ENCODE measurements at regions not wholly inside any gene's neighbourhood (a gene's known extent, or its start where the extent isn't known, plus 50 kb on each side); places are given as distances from the start of the nearest gene placed in this dataset.
"Not testable (repeated sequence)": the region's sequence is repeated elsewhere in the genome, so short reads cannot be mapped to it uniquely, and the experiment has no call there.

DNA sequence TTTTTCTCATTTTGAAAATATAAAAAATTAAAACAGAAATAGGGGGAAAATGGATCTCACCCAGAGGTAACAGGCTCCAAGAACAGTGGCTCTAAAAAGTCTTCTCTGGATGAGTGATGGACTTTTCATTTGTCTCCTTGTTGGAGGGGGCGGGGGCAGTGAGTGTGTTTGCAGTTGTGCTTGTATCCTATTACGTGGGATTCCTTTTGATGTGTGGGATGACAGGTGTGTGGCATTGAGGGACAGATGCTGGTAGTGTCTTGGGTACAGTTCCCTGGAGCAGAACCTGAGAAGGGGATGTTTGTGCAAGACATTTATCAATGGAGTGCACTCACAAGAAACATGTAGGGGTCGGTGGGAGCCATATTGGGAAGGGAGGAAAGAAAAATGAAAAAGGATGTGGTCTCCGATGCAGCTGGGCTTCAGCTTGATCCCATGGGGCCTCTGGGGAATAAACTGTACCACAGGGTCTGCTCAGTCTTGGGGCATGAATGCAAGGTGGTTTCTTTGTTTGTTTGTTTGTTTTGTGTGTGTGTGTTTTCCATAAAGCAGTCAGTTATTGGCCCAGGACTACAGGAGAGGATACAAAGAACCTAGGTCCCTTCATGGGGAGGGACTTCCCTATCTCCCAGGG is 120.0 kb upstream of the SLC35G4 start:
- Histone ChIP-seq H3K27ac (ENCODE audit: low read length) (no peak overlapping the region), H3K36me3 (ENCODE audit: control insufficient read depth in 2 of 2, insufficient read depth in 2 of 2, low read length in 2 of 2) (no peaks in the 10 kb centered on the region), H3K9me3 (ENCODE audit: control insufficient read depth in 2 of 2, low read length in 2 of 2) (no peaks in the 10 kb centered on the region), H3K27me3 (ENCODE audit: control insufficient read depth in 1 of 2, insufficient read depth in 2 of 2, low read length in 2 of 2) (no peaks in the 10 kb centered on the region), H3K4me1 (ENCODE audit: control insufficient read depth, insufficient read depth, low read length) (no peaks in the 10 kb centered on the region), H3K4me3 (ENCODE audit: low read length in 2 of 2) (no peak overlapping the region), H3K9ac (ENCODE audit: low read length in 2 of 2) (no peak overlapping the region)

- H3K36me3 ChIP-seq (ENCODE audit: control insufficient read depth in 2 of 2, insufficient read depth in 2 of 2, low read length in 2 of 2), result no peaks in the 10 kb centered on the region
- H3K27ac ChIP-seq (ENCODE audit: low read length), result no peak overlapping the region
- no peaks in the 10 kb centered on the region for H3K27me3 ChIP-seq (ENCODE audit: control insufficient read depth in 1 of 2, insufficient read depth in 2 of 2, low read length in 2 of 2)
These were observed 121.2 kb upstream of the SLC35G4 start for GRCh38 chr18:11488175-11488574.

DNA sequence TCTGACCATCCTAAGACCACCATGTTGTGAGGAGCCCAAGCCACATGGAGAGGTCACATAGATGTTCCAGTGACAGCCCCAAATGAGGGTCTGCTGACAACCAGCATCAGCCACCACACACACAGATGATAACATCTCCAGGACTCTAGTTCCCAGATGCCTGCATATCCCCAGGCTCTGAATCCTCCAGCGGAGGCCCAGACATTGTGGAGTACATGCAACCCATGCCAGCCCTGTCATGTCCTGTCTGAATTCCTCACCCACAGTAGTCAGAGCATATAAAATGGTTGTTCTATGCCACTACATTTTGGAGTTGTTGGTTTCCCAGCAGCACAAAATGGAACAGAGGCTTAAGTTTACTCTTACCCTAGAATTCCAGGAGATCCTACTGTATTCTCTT is 122.0 kb upstream of the SLC35G4 start:
- Histone ChIP-seq H3K4me3 (ENCODE audit: low read length in 2 of 2) (no peak overlapping the region), H3K9me3 (ENCODE audit: control insufficient read depth in 2 of 2, low read length in 2 of 2) (no peaks in the 10 kb centered on the region), H3K36me3 (ENCODE audit: control insufficient read depth in 2 of 2, insufficient read depth in 2 of 2, low read length in 2 of 2) (no peaks in the 10 kb centered on the region), H3K27me3 (ENCODE audit: control insufficient read depth in 1 of 2, insufficient read depth in 2 of 2, low read length in 2 of 2) (no peaks in the 10 kb centered on the region), H3K9ac (ENCODE audit: low read length in 2 of 2) (no peak overlapping the region), H3K27ac (ENCODE audit: low read length) (no peak overlapping the region), H3K4me1 (ENCODE audit: control insufficient read depth, insufficient read depth, low read length) (no peaks in the 10 kb centered on the region)

More at GRCh38 chr18:11488175-11488574, 121.2 kb upstream of the SLC35G4 start:
- Histone ChIP-seq H3K9ac (ENCODE audit: low read length in 2 of 2) (no peak overlapping the region), H3K9me3 (ENCODE audit: control insufficient read depth in 2 of 2, low read length in 2 of 2) (no peaks in the 10 kb centered on the region), H3K4me1 (ENCODE audit: control insufficient read depth, insufficient read depth, low read length) (no peaks in the 10 kb centered on the region), H3K4me3 (ENCODE audit: low read length in 2 of 2) (no peak overlapping the region)

GRCh38 chr18:11482271-11482670 is 127.1 kb upstream of the SLC35G4 start:
- Histone ChIP-seq H3K9me3 (ENCODE audit: control insufficient read depth in 2 of 2, low read length in 2 of 2) (no peaks in the 10 kb centered on the region), H3K27me3 (ENCODE audit: control insufficient read depth in 1 of 2, insufficient read depth in 2 of 2, low read length in 2 of 2) (no peaks in the 10 kb centered on the region), H3K27ac (ENCODE audit: low read length) (no peak overlapping the region), H3K9ac (ENCODE audit: low read length in 2 of 2) (no peak overlapping the region), H3K4me1 (ENCODE audit: control insufficient read depth, insufficient read depth, low read length) (no peaks in the 10 kb centered on the region), H3K36me3 (ENCODE audit: control insufficient read depth in 2 of 2, insufficient read depth in 2 of 2, low read length in 2 of 2) (no peaks in the 10 kb centered on the region), H3K4me3 (ENCODE audit: low read length in 2 of 2) (no peak overlapping the region)

DNA sequence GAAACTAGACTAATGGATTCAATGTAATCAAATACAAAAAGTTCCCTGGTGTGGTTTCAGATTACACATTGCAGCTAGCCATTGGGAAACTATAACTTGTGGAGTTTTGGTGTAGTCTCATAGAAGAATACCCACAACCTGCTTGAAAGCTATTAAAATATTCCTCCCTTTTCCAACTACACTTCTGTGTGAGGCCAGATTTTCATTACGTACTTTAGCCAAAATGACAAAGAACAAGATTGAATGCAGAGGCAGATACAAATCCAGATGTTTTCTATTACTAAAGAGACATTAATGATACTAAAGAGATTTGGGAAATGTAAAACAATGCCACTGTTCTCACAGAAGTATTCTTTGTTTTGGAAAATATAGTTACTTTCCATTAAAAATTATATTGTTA is 128.7 kb upstream of the SLC35G4 start:
- H3K9ac ChIP-seq (ENCODE audit: low read length in 2 of 2), result no peak overlapping the region
- H3K4me3 ChIP-seq (ENCODE audit: low read length in 2 of 2), result no peak overlapping the region
- no peaks in the 10 kb centered on the region for H3K4me1 ChIP-seq (ENCODE audit: control insufficient read depth, insufficient read depth, low read length)
- no peaks in the 10 kb centered on the region for H3K27me3 ChIP-seq (ENCODE audit: control insufficient read depth in 1 of 2, insufficient read depth in 2 of 2, low read length in 2 of 2)
- H3K27ac ChIP-seq (ENCODE audit: low read length), result no peak overlapping the region
- H3K36me3 ChIP-seq (ENCODE audit: control insufficient read depth in 2 of 2, insufficient read depth in 2 of 2, low read length in 2 of 2), result no peaks in the 10 kb centered on the region
- no peaks in the 10 kb centered on the region for H3K9me3 ChIP-seq (ENCODE audit: control insufficient read depth in 2 of 2, low read length in 2 of 2)

GRCh38 chr18:11479031-11479430 is 130.4 kb upstream of the SLC35G4 start:
- not testable (repeated sequence) for H3K9ac ChIP-seq (ENCODE audit: low read length in 2 of 2); H3K9me3 ChIP-seq (ENCODE audit: control insufficient read depth in 2 of 2, low read length in 2 of 2); H3K4me1 ChIP-seq (ENCODE audit: control insufficient read depth, insufficient read depth, low read length); H3K4me3 ChIP-seq (ENCODE audit: low read length in 2 of 2); H3K36me3 ChIP-seq (ENCODE audit: control insufficient read depth in 2 of 2, insufficient read depth in 2 of 2, low read length in 2 of 2); H3K27me3 ChIP-seq (ENCODE audit: control insufficient read depth in 1 of 2, insufficient read depth in 2 of 2, low read length in 2 of 2); H3K27ac ChIP-seq (ENCODE audit: low read length)

DNA sequence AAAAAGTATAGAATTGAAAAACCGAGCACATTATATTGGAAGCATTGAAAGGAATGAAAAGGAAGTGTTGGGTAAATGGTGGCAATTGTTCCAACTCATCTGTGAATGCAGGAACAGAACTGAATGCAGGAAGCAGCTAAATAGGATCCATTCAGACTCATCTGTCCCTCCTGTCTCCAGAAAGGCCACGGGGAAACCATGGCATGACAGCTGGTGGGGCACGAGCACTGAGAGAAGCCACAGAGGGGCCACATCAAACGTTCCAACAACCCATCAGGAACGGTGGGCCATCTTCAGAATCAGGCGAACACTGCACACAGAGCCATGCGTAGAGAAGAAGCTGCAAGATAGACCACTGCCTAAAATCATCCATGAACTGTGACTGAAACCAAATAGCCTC is 138.5 kb upstream of the SLC35G4 start:
- no peaks in the 10 kb centered on the region for H3K27me3 ChIP-seq (ENCODE audit: control insufficient read depth in 1 of 2, insufficient read depth in 2 of 2, low read length in 2 of 2)
- no peaks in the 10 kb centered on the region for H3K4me1 ChIP-seq (ENCODE audit: control insufficient read depth, insufficient read depth, low read length)
- no peak overlapping the region for H3K27ac ChIP-seq (ENCODE audit: low read length)
- no peaks in the 10 kb centered on the region for H3K36me3 ChIP-seq (ENCODE audit: control insufficient read depth in 2 of 2, insufficient read depth in 2 of 2, low read length in 2 of 2)
- no peaks in the 10 kb centered on the region for H3K9me3 ChIP-seq (ENCODE audit: control insufficient read depth in 2 of 2, low read length in 2 of 2)
- H3K9ac ChIP-seq (ENCODE audit: low read length in 2 of 2), result no peak overlapping the region
- H3K4me3 ChIP-seq (ENCODE audit: low read length in 2 of 2), result no peak overlapping the region

GRCh38 chr18:11468617-11469016 is 140.8 kb upstream of the SLC35G4 start:
- Histone ChIP-seq H3K4me1 (ENCODE audit: control insufficient read depth, insufficient read depth, low read length) (no peaks in the 10 kb centered on the region), H3K27me3 (ENCODE audit: control insufficient read depth in 1 of 2, insufficient read depth in 2 of 2, low read length in 2 of 2) (peaks cover 0 to 3% of the 10 kb centered on the region in 2 donors), H3K9me3 (ENCODE audit: control insufficient read depth in 2 of 2, low read length in 2 of 2) (no peaks in the 10 kb centered on the region), H3K4me3 (ENCODE audit: low read length in 2 of 2) (no peak overlapping the region), H3K36me3 (ENCODE audit: control insufficient read depth in 2 of 2, insufficient read depth in 2 of 2, low read length in 2 of 2) (no peaks in the 10 kb centered on the region), H3K27ac (ENCODE audit: low read length) (no peak overlapping the region), H3K9ac (ENCODE audit: low read length in 2 of 2) (no peak overlapping the region)

DNA sequence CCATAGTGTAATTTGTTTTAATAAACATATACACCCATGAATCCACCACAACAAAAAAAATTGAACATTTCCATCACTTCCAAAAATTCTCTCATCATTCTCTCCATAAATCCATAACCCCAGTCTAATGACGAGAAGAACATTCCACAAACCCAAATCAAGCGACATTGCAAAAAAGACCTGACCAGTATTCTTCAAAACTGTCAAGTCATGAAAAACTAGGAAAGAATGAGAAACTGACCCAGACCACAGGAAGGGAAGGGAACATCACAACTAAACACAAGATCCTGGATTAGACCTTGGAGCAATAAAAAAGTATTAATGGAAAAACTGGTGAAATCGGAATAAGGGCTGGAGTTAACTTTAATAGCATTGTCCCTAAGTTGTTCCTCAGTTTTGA is 141.3 kb upstream of the SLC35G4 start:
- H3K27ac ChIP-seq (ENCODE audit: low read length), result no peak overlapping the region
- no peaks in the 10 kb centered on the region for H3K36me3 ChIP-seq (ENCODE audit: control insufficient read depth in 2 of 2, insufficient read depth in 2 of 2, low read length in 2 of 2)
- no peak overlapping the region for H3K9ac ChIP-seq (ENCODE audit: low read length in 2 of 2)
- H3K27me3 ChIP-seq (ENCODE audit: control insufficient read depth in 1 of 2, insufficient read depth in 2 of 2, low read length in 2 of 2), result peaks cover 0 to 3% of the 10 kb centered on the region in 2 donors
- no peak overlapping the region for H3K4me3 ChIP-seq (ENCODE audit: low read length in 2 of 2)
- H3K4me1 ChIP-seq (ENCODE audit: control insufficient read depth, insufficient read depth, low read length), result no peaks in the 10 kb centered on the region
- H3K9me3 ChIP-seq (ENCODE audit: control insufficient read depth in 2 of 2, low read length in 2 of 2), result no peaks in the 10 kb centered on the region

GRCh38 chr18:11467611-11468010 is 141.8 kb upstream of the SLC35G4 start:
- no peak overlapping the region for H3K9ac ChIP-seq (ENCODE audit: low read length in 2 of 2)
- no peaks in the 10 kb centered on the region for H3K4me1 ChIP-seq (ENCODE audit: control insufficient read depth, insufficient read depth, low read length)
- H3K27ac ChIP-seq (ENCODE audit: low read length), result no peak overlapping the region
- H3K36me3 ChIP-seq (ENCODE audit: control insufficient read depth in 2 of 2, insufficient read depth in 2 of 2, low read length in 2 of 2), result no peaks in the 10 kb centered on the region
- no peaks in the 10 kb centered on the region for H3K9me3 ChIP-seq (ENCODE audit: control insufficient read depth in 2 of 2, low read length in 2 of 2)
- H3K27me3 ChIP-seq (ENCODE audit: control insufficient read depth in 1 of 2, insufficient read depth in 2 of 2, low read length in 2 of 2), result peaks cover 0 to 3% of the 10 kb centered on the region in 2 donors
- H3K4me3 ChIP-seq (ENCODE audit: low read length in 2 of 2), result no peak overlapping the region

- no peak overlapping the region for H3K4me3 ChIP-seq (ENCODE audit: low read length in 2 of 2)
These were observed 145.3 kb upstream of the SLC35G4 start for GRCh38 chr18:11464129-11464528.

More at GRCh38 chr18:11464129-11464528, 145.3 kb upstream of the SLC35G4 start:
- no peaks in the 10 kb centered on the region for H3K36me3 ChIP-seq (ENCODE audit: control insufficient read depth in 2 of 2, insufficient read depth in 2 of 2, low read length in 2 of 2)
- no peaks in the 10 kb centered on the region for H3K4me1 ChIP-seq (ENCODE audit: control insufficient read depth, insufficient read depth, low read length)
- H3K9me3 ChIP-seq (ENCODE audit: control insufficient read depth in 2 of 2, low read length in 2 of 2), result no peaks in the 10 kb centered on the region
- H3K9ac ChIP-seq (ENCODE audit: low read length in 2 of 2), result no peak overlapping the region
- H3K27me3 ChIP-seq (ENCODE audit: control insufficient read depth in 1 of 2, insufficient read depth in 2 of 2, low read length in 2 of 2), result peaks cover 0 to 3% of the 10 kb centered on the region in 2 donors
- no peak overlapping the region for H3K27ac ChIP-seq (ENCODE audit: low read length)

Data from stomach smooth muscle (tissue), 2 donors.